ENCODE measurements at regions not wholly inside any gene's neighbourhood (a gene's known extent, or its start where the extent isn't known, plus 50 kb on each side); places are given as distances from the start of the nearest gene placed in this dataset.

GRCh38 chr10:78731675-78732074 is 337.1 kb upstream of the ZMIZ1 start:
- ChIA-PET RAD21 (ENCODE audit: low non-redundant PET in 1 of 2, low total read pairs in 2 of 2, uncharacterized antibody in 2 of 2, unreplicated experiment in 2 of 2) (no interaction called here), POLR2A (no interaction called here), CTCF (no interaction called here)
- H3K4me1 ChIP-seq (ENCODE audit: control insufficient read depth in 1 of 2, insufficient read depth in 2 of 2, low read length in 2 of 2), result no peaks in the 10 kb centered on the region
- no peak overlapping the region for H3K4me2 ChIP-seq (ENCODE audit: low read length)
- no peak overlapping the region for H3K9ac ChIP-seq (ENCODE audit: low read length)
- H2AFZ ChIP-seq (ENCODE audit: low read depth, low read length, poor library complexity, severe bottlenecking), result no peak overlapping the region
- peaks cover 71% of the 10 kb centered on the region for H3K27me3 ChIP-seq (ENCODE audit: insufficient read depth, low read length)
- ATAC-seq, result no peak
- no peak for DNase-seq (ENCODE audit: low read depth, low spot score)
- TF ChIP-seq RAD21 (IDR thresholded peaks at IDR 0.05; ENCODE audit: low read depth) (no peak), CTCF (IDR thresholded peaks at IDR 0.05 in 2 of 3, conservative IDR thresholded peaks at IDR 0.05 in 1 of 3; ENCODE audit: borderline replicate concordance in 1 of 3, insufficient read depth in 1 of 3, low read depth in 2 of 3, low read length in 2 of 3) (no peak), ZBTB33 (IDR thresholded peaks at IDR 0.05; ENCODE audit: extremely low read depth, insufficient replicate concordance, low read length) (no peak), JUND (IDR thresholded peaks at IDR 0.05) (no peak), POLR2A (IDR thresholded peaks at IDR 0.05; ENCODE audit: borderline replicate concordance, extremely low read depth, insufficient read depth, insufficient read length) (no peak), SP1 (IDR thresholded peaks at IDR 0.05; ENCODE audit: low read depth) (no peak), ZNF274 (IDR thresholded peaks at IDR 0.05; ENCODE audit: low read depth, low read length) (no peak), SRF (IDR thresholded peaks at IDR 0.05; ENCODE audit: low read depth) (no peak), POLR2AphosphoS5 (IDR thresholded peaks at IDR 0.05; ENCODE audit: low read depth, low read length) (no peak), TCF7L2 (IDR thresholded peaks at IDR 0.05; ENCODE audit: borderline replicate concordance, extremely low read depth, insufficient read depth, insufficient read length) (no peak), CBX3 (IDR thresholded peaks at IDR 0.05; ENCODE audit: low read depth) (no peak), ZFX (IDR thresholded peaks at IDR 0.05) (no peak), EZH2 (IDR thresholded peaks at IDR 0.05) (no peak), ELF1 (IDR thresholded peaks at IDR 0.05; ENCODE audit: borderline replicate concordance, low read depth) (no peak), EZH2phosphoT487 (IDR thresholded peaks at IDR 0.05; ENCODE audit: borderline replicate concordance) (no peak), SIN3A (IDR thresholded peaks at IDR 0.05; ENCODE audit: low read depth) (no peak), MAX (IDR thresholded peaks at IDR 0.05) (no peak), ATF3 (IDR thresholded peaks at IDR 0.05) (no peak), REST (IDR thresholded peaks at IDR 0.05; ENCODE audit: low read depth) (no peak), FOSL1 (IDR thresholded peaks at IDR 0.05; ENCODE audit: low read depth) (no peak)
- no peaks in the 10 kb centered on the region for H3K9me2 ChIP-seq (ENCODE audit: insufficient read depth)
- no peak overlapping the region for H3K4me3 ChIP-seq (replicated peaks in 1 of 2; ENCODE audit: low read depth in 1 of 2, low read length in 2 of 2)
- intact Hi-C loops (cut with micrococcal nuclease), result no loop called here
- H3K79me2 ChIP-seq (ENCODE audit: insufficient read depth, low read length), result no peaks in the 10 kb centered on the region
- no peaks in the 10 kb centered on the region for H3K9me3 ChIP-seq (ENCODE audit: control insufficient read depth in 1 of 2, insufficient read depth in 1 of 2, low read depth in 1 of 2, low read length in 2 of 2)
- H4K20me1 ChIP-seq (ENCODE audit: insufficient read depth), result no peaks in the 10 kb centered on the region
- no peaks in the 10 kb centered on the region for H3K36me3 ChIP-seq (ENCODE audit: control insufficient read depth in 1 of 2, insufficient read depth in 2 of 2, low read length in 2 of 2)
- no peak overlapping the region for H3K27ac ChIP-seq (ENCODE audit: low read depth, low read length)
- no TSS peak for BruUV-seq (replicated peaks)

Measured in HCT116 (cell line).